Activated naive CD8-positive, alpha-beta T cell treated with anti-CD3 and anti-CD28 coated beads, Interleukin-2, amount 10 ng/mL, durations not matched to agents 7 days and 5 days (primary cell): ENCODE measurements at regions not wholly inside any gene's neighbourhood (a gene's known extent, or its start where the extent isn't known, plus 50 kb on each side); places are given as distances from the start of the nearest gene placed in this dataset.
A peak's percentile ranks its signal among the peaks of the same experiment; 100 is the strongest.

ENCODE experiments used
- ATAC-seq: fragments of 150-1000 bp; cut with Tn5 transposase; one replicate; pipeline ENCODE4 v1.10.0; 2021; ENCODE audit warnings: low read depth, moderate library complexity
- POLR2A ChIA-PET: fragments of 350-600 bp; sonication (Branson Sonifier 250); formaldehyde crosslinking; loops from one replicate; lab custom pipeline; 2021; ENCODE audit warnings: antibody characterized with exemption; lab: Charles Lee
- DNase-seq: peaks from one replicate; pipeline ENCODE4 v3.0.0; 2021
- H3K27ac Mint-ChIP-seq: one replicate; pipeline ENCODE4 v1.8.0; 2022; ENCODE audit warnings: mild to moderate bottlenecking, mixed read lengths
- H3K27me3 Mint-ChIP-seq: one replicate; pipeline ENCODE4 v1.8.0; 2022; ENCODE audit warnings: mild to moderate bottlenecking, moderate library complexity, mixed read lengths
- H3K36me3 Mint-ChIP-seq: one replicate; pipeline ENCODE4 v1.8.0; 2021; ENCODE audit warnings: mild to moderate bottlenecking, mixed read lengths
- H3K4me1 Mint-ChIP-seq: one replicate; pipeline ENCODE4 v1.8.0; 2021; ENCODE audit warnings: mixed read lengths
- H3K4me3 Mint-ChIP-seq: one replicate; pipeline ENCODE4 v1.8.0; 2022; ENCODE audit warnings: mild to moderate bottlenecking, moderate library complexity, mixed read lengths
- H3K9me3 Mint-ChIP-seq: one replicate; pipeline ENCODE4 v1.8.0; 2021; ENCODE audit warnings: mixed read lengths

DNA sequence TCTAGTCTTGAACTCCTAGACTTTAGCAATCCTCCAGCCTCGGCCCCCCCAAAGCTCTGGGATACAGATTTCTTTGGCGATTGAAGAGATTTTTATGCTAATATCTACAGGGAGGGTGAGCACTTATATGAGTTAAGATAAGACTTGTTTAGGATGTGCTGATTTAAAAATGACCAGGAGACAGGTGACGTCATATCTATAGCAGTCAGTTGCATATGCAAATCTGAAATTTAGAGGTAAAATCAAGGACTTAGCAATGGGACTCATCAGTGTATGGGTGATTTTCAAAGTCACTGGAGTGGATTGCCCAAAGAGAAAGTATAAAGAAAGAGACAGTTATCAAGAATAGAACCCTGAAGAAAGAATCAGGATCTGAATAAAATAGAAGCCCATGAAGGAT lies 394.5 kb downstream of the ADGRL2 start:
- Mint-ChIP-seq H3K4me3 (no peak overlapping the region), H3K4me1 (no peaks in the 10 kb centered on the region), H3K9me3 (no peaks in the 10 kb centered on the region), H3K27ac (no peak overlapping the region), H3K27me3 (no peaks in the 10 kb centered on the region), H3K36me3 (no peaks in the 10 kb centered on the region)
- DNase-seq (no peak), ATAC-seq (no peak)
- POLR2A ChIA-PET, result no interaction called here

DNA sequence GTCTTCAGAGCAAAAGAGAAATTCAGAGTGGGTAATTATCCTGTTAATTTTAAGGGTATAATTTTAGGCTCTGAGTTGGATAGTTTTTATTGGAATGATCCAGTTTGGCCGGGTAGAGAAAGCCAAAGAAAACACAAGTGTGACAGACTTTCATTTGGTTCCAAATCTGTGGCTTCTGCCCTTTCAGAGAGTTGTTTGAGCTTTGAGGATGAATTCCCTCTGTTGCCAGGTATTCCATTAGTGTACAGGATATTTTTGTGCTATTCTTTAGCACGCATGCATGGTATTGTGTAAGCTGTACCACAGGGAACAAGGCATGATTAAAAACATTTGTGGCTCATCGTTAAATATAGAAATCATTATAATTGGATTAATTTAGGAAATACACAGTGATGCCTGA lies 384.4 kb downstream of the ADGRL2 start:
- H3K9me3 Mint-ChIP-seq, result no peaks in the 10 kb centered on the region
- DNase-seq (no peak), ATAC-seq (no peak)
- no peak overlapping the region for H3K4me3 Mint-ChIP-seq
- H3K27ac Mint-ChIP-seq, result no peak overlapping the region
- H3K4me1 Mint-ChIP-seq, result no peaks in the 10 kb centered on the region
- POLR2A ChIA-PET, result no interaction called here
- no peaks in the 10 kb centered on the region for H3K27me3 Mint-ChIP-seq
- no peaks in the 10 kb centered on the region for H3K36me3 Mint-ChIP-seq

DNA sequence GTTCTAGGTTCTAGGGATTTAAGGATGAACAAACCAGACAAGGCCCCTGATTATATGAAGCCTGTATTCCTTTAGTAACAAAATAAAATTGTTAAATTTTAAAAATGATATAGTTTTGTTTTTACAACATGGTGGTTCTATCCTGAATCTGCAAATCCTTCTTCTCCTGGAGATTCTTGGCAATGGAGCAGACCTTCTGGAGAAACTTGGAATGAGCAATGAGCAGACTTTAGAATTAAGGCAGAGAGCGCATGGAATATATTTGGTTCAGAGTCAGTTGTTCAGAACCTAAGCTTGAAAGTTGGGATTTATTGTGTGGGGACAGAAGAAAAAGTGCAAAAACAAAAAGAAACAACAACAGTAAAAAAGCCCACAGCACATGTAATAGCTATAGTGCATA lies 381.1 kb downstream of the ADGRL2 start:
- Mint-ChIP-seq H3K27me3 (no peaks in the 10 kb centered on the region), H3K4me3 (no peak overlapping the region), H3K4me1 (no peaks in the 10 kb centered on the region), H3K9me3 (no peaks in the 10 kb centered on the region), H3K27ac (no peak overlapping the region), H3K36me3 (no peaks in the 10 kb centered on the region)
- POLR2A ChIA-PET, result no interaction called here
- DNase-seq (no peak), ATAC-seq (no peak)

DNA sequence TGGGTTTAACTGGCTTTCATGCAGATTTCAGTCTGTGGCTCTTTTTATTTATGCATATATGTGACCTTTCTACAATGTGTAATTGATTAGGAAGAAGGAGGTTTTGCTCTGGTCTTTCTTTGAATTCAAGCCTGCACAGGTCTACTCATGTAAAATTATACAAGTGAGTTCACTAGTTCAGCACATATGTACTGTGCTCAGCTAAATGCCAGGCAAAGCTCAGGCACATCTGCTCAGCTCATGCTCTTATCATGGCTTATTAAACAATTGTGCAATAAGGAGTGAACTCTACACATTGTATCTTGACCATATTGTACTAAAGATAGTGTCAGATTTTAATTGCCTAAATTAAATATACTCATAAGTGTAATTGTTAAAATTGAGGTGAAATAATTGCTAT lies 378.4 kb downstream of the ADGRL2 start:
- Mint-ChIP-seq H3K27ac (no peak overlapping the region), H3K9me3 (peaks cover under 1% of the 10 kb centered on the region), H3K4me3 (no peak overlapping the region), H3K36me3 (no peaks in the 10 kb centered on the region), H3K4me1 (no peaks in the 10 kb centered on the region), H3K27me3 (no peaks in the 10 kb centered on the region)
- ATAC-seq (no peak), DNase-seq (no peak)
- POLR2A ChIA-PET, result no interaction called here

DNA sequence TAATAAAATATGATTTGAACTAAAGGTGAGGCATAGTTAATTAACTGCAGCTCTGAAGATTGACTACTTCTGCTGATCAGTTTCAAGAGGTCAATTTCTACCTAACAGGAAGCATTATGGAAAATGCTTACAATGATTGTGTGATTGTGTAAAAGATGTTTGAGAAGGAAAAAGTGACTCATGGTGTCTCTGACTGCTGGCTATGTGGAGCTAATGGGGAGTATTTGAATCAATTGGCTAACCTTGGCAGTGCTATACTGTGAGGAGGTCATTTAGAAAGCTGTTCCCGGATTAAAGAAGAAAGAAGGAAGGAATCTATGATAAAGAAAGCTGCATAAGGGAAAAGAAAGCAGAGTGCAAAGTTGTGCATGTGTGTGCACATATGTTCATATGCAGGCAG lies 376.5 kb downstream of the ADGRL2 start:
- H3K27ac Mint-ChIP-seq, result no peak overlapping the region
- no peaks in the 10 kb centered on the region for H3K36me3 Mint-ChIP-seq
- peaks cover 2% of the 10 kb centered on the region for H3K9me3 Mint-ChIP-seq
- ATAC-seq (no peak), DNase-seq (no peak)
- no peaks in the 10 kb centered on the region for H3K27me3 Mint-ChIP-seq
- H3K4me3 Mint-ChIP-seq, result no peak overlapping the region
- POLR2A ChIA-PET, result no interaction called here
- H3K4me1 Mint-ChIP-seq, result no peaks in the 10 kb centered on the region

DNA sequence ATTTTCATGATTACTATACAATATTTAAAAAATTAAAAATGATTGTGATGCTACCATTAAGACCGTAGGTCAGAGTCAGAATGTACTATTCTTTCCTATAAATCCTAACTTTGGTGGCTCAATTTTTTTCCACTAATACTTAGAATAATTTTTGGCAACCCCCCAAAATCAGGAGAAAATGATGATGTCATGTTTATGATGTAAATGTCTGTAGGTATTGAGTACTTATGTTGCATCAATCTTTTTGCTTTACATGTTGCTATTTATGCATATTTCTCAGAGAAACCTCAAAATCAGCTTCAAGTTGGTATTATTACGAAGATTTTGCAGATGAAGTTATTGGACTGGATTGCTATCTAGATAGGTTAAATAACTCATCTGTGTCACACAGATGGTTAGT lies 371.2 kb downstream of the ADGRL2 start:
- H3K27me3 Mint-ChIP-seq, result no peaks in the 10 kb centered on the region
- no peaks in the 10 kb centered on the region for H3K36me3 Mint-ChIP-seq
- DNase-seq (no peak), ATAC-seq (no peak)
- H3K4me3 Mint-ChIP-seq, result no peak overlapping the region
- peaks cover 2% of the 10 kb centered on the region for H3K9me3 Mint-ChIP-seq
- no peak overlapping the region for H3K27ac Mint-ChIP-seq
- H3K4me1 Mint-ChIP-seq, result no peaks in the 10 kb centered on the region
- POLR2A ChIA-PET, result no interaction called here

DNA sequence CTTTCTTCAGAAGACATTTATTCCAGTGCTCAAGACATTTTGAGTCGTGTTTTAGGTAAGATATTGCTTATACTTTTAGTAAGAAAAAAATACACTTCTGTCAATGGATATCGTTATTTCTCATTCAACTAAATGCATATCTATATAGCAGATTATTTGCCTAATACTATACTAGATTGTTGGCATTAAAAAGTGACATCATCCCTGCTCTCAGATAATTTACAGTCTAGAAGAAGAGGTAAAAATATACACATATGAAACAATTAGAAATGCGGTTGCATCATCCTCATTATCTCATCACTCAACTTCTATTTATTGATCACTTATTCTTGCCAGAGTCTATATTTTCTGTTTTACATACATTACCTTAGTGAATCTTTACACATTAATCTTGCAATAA lies 367.7 kb downstream of the ADGRL2 start:
- no peak for ATAC-seq
- no peaks in the 10 kb centered on the region for H3K4me1 Mint-ChIP-seq
- H3K27ac Mint-ChIP-seq, result no peak overlapping the region
- no peak for DNase-seq
- no peaks in the 10 kb centered on the region for H3K36me3 Mint-ChIP-seq
- H3K9me3 Mint-ChIP-seq, result no peaks in the 10 kb centered on the region
- H3K4me3 Mint-ChIP-seq, result no peak overlapping the region
- no peaks in the 10 kb centered on the region for H3K27me3 Mint-ChIP-seq
- POLR2A ChIA-PET, result no interaction called here

DNA sequence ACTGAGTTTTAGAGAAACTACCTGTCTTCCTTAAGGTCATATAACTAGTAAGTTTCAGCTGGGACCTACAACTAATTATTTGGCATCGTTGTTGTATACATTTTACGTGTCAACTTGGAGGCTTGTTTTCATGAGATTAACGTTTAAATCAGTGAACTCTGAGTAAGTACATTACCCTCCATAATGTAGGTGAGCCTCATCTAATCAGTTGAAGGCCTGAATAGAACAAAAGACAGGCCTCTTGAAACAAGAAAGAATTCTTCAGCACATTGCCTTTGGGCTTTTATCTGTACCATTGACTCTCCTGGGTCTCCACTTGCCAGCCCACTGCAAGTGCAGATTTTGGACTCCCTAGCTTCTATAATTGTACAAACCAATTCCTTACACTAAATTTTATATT lies 364.6 kb downstream of the ADGRL2 start:
- no peak overlapping the region for H3K27ac Mint-ChIP-seq
- ATAC-seq, result no peak
- DNase-seq, result no peak
- H3K4me3 Mint-ChIP-seq, result no peak overlapping the region
- H3K36me3 Mint-ChIP-seq, result no peaks in the 10 kb centered on the region
- POLR2A ChIA-PET, result no interaction called here
- no peaks in the 10 kb centered on the region for H3K9me3 Mint-ChIP-seq
- no peaks in the 10 kb centered on the region for H3K27me3 Mint-ChIP-seq
- peaks cover 10% of the 10 kb centered on the region for H3K4me1 Mint-ChIP-seq

DNA sequence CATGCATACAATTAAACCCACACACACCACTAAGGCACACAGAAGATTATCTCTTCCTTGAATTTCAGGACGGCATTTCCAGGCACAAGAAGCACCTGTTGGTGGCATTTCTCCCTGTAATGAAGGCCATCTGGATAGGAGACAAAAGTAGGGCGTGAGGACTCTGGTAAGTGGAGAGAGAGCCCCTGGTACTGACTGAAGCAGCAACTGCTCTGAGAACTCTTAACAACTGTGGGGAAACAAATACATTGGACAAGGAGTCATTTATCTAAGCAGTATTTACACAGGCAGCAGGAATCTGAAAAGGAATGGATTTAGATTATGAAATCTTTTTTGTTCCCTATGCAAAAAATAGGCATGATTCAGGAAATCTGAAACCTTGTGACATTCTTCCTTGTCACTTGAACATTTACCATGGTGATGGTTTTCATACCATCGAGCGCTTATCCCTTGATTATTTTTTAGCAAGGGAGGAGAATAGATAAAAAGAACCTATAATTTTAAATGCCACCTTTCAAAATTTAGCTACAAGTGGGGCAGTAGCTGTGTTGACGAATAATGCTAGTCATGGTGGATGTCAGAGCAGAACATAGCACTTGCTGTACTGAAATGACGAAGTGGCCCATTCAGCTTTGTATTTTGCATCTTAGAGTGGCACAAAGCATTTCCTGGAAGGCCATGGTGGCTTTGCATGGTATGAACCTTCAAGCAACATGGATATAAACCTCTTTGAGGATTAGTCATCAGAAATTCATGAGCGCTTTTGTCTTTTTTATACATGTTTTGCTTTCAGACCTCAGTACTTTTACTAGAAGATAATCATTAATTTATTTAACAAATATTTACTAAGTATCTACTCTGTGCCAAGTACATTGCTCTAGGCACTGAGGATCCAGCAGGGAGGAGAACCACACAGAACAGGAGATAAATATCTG lies 362.0 kb downstream of the ADGRL2 start:
- ATAC-seq (no peak), DNase-seq (no peak)
- POLR2A ChIA-PET, result no interaction called here
- H3K27me3 Mint-ChIP-seq, result no peaks in the 10 kb centered on the region
- no peak overlapping the region for H3K27ac Mint-ChIP-seq
- peaks cover 10% of the 10 kb centered on the region for H3K4me1 Mint-ChIP-seq
- no peaks in the 10 kb centered on the region for H3K9me3 Mint-ChIP-seq
- no peaks in the 10 kb centered on the region for H3K36me3 Mint-ChIP-seq
- no peak overlapping the region for H3K4me3 Mint-ChIP-seq

DNA sequence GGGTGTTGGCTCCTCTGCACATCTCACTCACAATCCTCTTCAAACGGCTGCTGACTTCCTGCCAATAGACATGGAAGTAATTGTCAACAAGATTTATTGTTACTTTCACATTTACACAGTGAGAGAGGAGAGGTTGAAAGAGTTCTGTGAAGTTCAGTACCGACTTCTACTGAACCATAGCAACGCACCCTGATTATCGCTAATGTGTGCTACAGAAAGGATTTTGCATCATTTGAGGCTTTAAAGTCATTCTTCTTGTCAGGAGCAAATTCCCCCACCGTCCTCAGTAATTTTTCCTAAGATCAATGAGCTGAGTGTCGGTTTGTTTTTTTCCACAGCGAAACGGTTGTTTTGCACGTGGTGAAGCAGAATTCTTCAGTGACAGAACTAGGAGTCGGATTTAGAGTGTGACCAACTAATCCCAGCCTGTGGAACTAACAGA lies 361.0 kb downstream of the ADGRL2 start:
- peak; percentile 66 for ATAC-seq
- peak overlapping the region; percentile 63 for H3K4me3 Mint-ChIP-seq

DNA sequence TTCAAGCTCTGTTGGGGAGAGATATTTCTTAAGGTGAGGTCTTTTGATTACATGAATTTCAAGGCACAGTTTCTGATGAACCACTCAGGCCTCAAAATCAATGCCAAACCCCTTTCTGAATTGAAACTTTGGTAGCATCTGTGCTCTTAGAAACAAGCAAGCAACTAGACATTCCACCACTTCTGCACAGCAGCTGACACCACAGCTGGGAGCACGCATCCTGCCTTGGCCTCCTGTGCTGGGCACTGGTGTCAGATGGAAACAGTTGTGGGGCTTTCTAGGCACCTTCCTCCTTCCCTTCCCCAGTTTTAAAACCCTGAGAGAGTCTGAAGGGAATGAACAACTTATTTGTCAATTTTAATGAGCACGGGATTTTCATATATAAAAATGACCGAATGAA lies 360.2 kb downstream of the ADGRL2 start:
- Mint-ChIP-seq H3K27ac (no peak overlapping the region), H3K27me3 (no peaks in the 10 kb centered on the region), H3K4me3 (no peak overlapping the region), H3K4me1 (peaks cover 10% of the 10 kb centered on the region), H3K36me3 (no peaks in the 10 kb centered on the region), H3K9me3 (no peaks in the 10 kb centered on the region)
- POLR2A ChIA-PET, result no interaction called here
- no peak for DNase-seq
- no peak for ATAC-seq

More for the DNA sequence above, 361.0 kb downstream of the ADGRL2 start:
- POLR2A ChIA-PET, result no interaction called here
- H3K9me3 Mint-ChIP-seq, result no peaks in the 10 kb centered on the region
- no peaks in the 10 kb centered on the region for H3K27me3 Mint-ChIP-seq
- H3K36me3 Mint-ChIP-seq, result no peaks in the 10 kb centered on the region
- peak overlapping the region; percentile 39 for H3K27ac Mint-ChIP-seq
- peaks cover 10% of the 10 kb centered on the region for H3K4me1 Mint-ChIP-seq
- DNase-seq, result no peak

DNA sequence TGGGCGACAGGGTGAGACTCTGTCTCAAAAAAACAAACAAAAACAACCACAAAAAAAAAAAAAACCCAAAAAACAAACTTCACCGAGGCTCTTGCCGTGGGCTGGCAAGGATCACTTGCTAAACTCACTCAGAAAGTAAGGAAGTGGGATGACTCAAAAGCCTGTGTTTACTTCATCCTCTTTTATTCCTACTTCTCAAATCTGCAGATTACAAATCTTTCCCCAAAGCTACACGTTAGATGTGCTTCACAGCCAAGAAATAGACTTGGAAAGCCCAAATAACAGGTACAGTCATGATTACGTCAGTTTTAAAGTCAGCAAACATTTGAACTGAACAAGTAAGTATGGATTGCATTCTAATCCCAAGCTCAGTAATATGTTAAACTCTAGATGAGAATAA lies 359.3 kb downstream of the ADGRL2 start:
- no peak overlapping the region for H3K27ac Mint-ChIP-seq
- no peak overlapping the region for H3K4me3 Mint-ChIP-seq
- H3K4me1 Mint-ChIP-seq, result peaks cover 10% of the 10 kb centered on the region
- no peaks in the 10 kb centered on the region for H3K27me3 Mint-ChIP-seq
- no peak for ATAC-seq
- no peaks in the 10 kb centered on the region for H3K36me3 Mint-ChIP-seq
- POLR2A ChIA-PET, result no interaction called here
- no peaks in the 10 kb centered on the region for H3K9me3 Mint-ChIP-seq
- no peak for DNase-seq

DNA sequence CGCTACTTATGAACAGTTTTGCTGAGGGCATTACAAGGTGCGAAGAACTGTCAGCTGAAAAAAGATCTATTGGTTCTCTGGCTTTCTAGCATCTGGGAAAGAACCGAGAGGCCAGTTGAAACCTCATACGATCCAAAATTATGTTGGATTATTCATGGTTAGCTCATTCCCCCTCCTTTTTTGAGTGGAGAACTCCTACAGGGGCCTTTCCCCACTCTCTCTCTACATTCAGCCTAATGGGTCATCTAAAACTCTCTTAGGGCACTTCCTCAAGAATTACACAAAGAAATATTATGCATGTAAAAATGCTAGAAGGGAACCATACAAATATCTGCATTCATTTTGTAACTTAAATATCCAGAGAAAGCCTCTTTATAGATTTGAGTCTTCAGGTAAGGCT lies 358.2 kb downstream of the ADGRL2 start:
- ATAC-seq, result no peak
- DNase-seq, result no peak
- peaks cover 10% of the 10 kb centered on the region for H3K4me1 Mint-ChIP-seq
- no peaks in the 10 kb centered on the region for H3K27me3 Mint-ChIP-seq
- no peak overlapping the region for H3K27ac Mint-ChIP-seq
- POLR2A ChIA-PET, result no interaction called here
- no peak overlapping the region for H3K4me3 Mint-ChIP-seq
- no peaks in the 10 kb centered on the region for H3K36me3 Mint-ChIP-seq
- no peaks in the 10 kb centered on the region for H3K9me3 Mint-ChIP-seq

DNA sequence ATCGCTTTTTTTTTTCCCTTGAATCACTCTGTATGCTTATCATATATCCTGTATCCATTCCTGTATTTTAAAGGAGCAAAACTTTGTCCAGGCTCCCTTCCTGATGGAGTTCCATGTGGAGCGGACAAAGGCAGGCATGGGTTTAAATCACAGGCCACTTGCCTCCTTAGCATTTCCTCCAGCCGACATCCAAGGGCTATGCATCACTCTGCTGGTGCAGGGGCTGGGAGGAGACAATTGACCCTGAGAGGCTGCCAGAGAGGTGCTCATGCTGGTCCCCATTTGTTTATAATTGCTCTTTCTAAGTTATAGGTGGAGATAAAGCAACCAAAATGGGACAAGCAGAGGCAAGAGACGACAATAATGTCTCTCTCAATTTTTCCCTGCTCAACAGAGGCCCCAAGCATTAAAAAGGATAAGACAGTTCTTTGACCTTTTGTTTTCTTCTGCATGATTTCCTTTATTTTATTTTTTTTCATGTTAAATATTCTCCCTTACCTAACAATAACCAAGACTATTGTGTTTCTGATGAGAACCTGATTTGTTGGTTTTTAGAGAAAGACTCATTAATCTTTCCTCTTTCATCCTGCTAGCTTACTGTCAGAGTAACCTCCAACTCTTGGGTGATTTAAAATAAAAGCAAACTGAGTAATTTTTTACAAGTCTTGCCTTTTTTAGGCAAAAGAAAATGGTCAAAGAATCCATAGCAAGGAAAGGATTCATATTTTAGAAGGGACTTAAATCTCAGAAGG lies 353.7 kb downstream of the ADGRL2 start:
- POLR2A ChIA-PET, result no interaction called here
- peaks cover 4% of the 10 kb centered on the region for H3K4me1 Mint-ChIP-seq

More for the DNA sequence above, 353.7 kb downstream of the ADGRL2 start:
- Mint-ChIP-seq H3K36me3 (no peaks in the 10 kb centered on the region), H3K27ac (no peak overlapping the region), H3K9me3 (peaks cover 3% of the 10 kb centered on the region), H3K27me3 (no peaks in the 10 kb centered on the region), H3K4me3 (no peak overlapping the region)
- DNase-seq (no peak), ATAC-seq (no peak)
